Activated CD4-positive, CD25-positive, alpha-beta regulatory T cell treated with anti-CD3 and anti-CD28 coated beads, Interleukin-2, amount 50 U/mL, for 24 hours (primary cell): ENCODE measurements at regions not wholly inside any gene's neighbourhood (a gene's known extent, or its start where the extent isn't known, plus 50 kb on each side); places are given as distances from the start of the nearest gene placed in this dataset.
"Not testable (repeated sequence)": the region's sequence is repeated elsewhere in the genome, so short reads cannot be mapped to it uniquely, and the experiment has no call there.

Source experiments
- ATAC-seq, 2 donors: fragments of 150-1000 bp; cut with Tn5 transposase; one replicate each; pipeline ENCODE4 v1.10.0; 2021; ENCODE audit warnings: mild to moderate bottlenecking in 1 of 2, moderate library complexity in 1 of 2

- ATAC-seq: no peak
Measured at GRCh38 chr9:2356041-2356790, 265.4 kb upstream of the VLDLR start.

GRCh38 chr9:2359891-2360471 lies 261.6 kb upstream of the VLDLR start:
- ATAC-seq: no peak

GRCh38 chr9:2362150-2362549 lies 259.4 kb upstream of the VLDLR start:
- ATAC-seq: no peak

- no peak for ATAC-seq
Measured at GRCh38 chr9:2363138-2363745, 258.3 kb upstream of the VLDLR start.

GRCh38 chr9:2363781-2364180 lies 257.8 kb upstream of the VLDLR start:
- ATAC-seq: no peak

GRCh38 chr9:2367970-2368369 lies 253.6 kb upstream of the VLDLR start:
- ATAC-seq: no peak

GRCh38 chr9:2373648-2374047 lies 247.9 kb upstream of the VLDLR start:
- no peak for ATAC-seq

- no peak for ATAC-seq
Measured at GRCh38 chr9:2375114-2375513, 246.5 kb upstream of the VLDLR start.

GRCh38 chr9:2377117-2377516 lies 244.5 kb upstream of the VLDLR start:
- no peak for ATAC-seq

- no peak for ATAC-seq
Measured at GRCh38 chr9:2377834-2378233, 243.8 kb upstream of the VLDLR start.

- no peak for ATAC-seq
Measured at GRCh38 chr9:2378266-2378665, 243.3 kb upstream of the VLDLR start.

- ATAC-seq: no peak
Measured at GRCh38 chr9:2378816-2379215, 242.8 kb upstream of the VLDLR start.

- no peak for ATAC-seq
Measured at GRCh38 chr9:2384741-2385140, 236.8 kb upstream of the VLDLR start.

GRCh38 chr9:2385746-2386145 lies 235.8 kb upstream of the VLDLR start:
- ATAC-seq: no peak

- no peak for ATAC-seq
Measured at GRCh38 chr9:2386566-2386965, 235.0 kb upstream of the VLDLR start.

- no peak for ATAC-seq
Measured at GRCh38 chr9:2387166-2387565, 234.4 kb upstream of the VLDLR start.

GRCh38 chr9:2389404-2389803 lies 232.2 kb upstream of the VLDLR start:
- ATAC-seq: no peak

- no peak for ATAC-seq
Measured at GRCh38 chr9:2390028-2390427, 231.6 kb upstream of the VLDLR start.

GRCh38 chr9:2391509-2392132 lies 230.0 kb upstream of the VLDLR start:
- not testable (repeated sequence) for ATAC-seq

- not testable (repeated sequence) for ATAC-seq
Measured at GRCh38 chr9:2394087-2394741, 227.4 kb upstream of the VLDLR start.

GRCh38 chr9:2395814-2396612 lies 225.6 kb upstream of the VLDLR start:
- ATAC-seq: no peak

- no peak for ATAC-seq
Measured at GRCh38 chr9:2396622-2397285, 224.8 kb upstream of the VLDLR start.
